ENCODE measurements at regions not wholly inside any gene's neighbourhood (a gene's known extent, or its start where the extent isn't known, plus 50 kb on each side); places are given as distances from the start of the nearest gene placed in this dataset.
"Not testable (repeated sequence)": the region's sequence is repeated elsewhere in the genome, so short reads cannot be mapped to it uniquely, and the experiment has no call there.

DNA sequence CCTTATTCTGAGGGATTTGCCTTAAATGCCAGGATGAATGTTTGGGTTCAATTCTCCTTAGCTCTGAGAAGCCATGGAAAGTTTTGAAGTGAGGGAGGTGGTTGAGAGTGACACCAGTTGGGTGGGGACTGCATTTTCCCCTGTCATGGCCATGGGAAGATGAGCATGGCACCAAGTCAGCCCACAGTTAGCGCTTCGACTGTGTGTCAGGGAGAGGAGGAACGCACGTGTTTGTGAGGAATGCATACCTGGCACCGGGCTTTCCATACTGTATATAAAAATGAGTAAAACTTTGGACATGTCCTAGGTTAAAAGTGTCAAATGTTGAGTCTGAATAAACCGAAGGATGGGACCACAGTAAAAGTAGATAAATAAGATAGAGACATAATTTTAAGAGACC is 187.5 kb upstream of the KL start:
- no peak for DNase-seq

DNA sequence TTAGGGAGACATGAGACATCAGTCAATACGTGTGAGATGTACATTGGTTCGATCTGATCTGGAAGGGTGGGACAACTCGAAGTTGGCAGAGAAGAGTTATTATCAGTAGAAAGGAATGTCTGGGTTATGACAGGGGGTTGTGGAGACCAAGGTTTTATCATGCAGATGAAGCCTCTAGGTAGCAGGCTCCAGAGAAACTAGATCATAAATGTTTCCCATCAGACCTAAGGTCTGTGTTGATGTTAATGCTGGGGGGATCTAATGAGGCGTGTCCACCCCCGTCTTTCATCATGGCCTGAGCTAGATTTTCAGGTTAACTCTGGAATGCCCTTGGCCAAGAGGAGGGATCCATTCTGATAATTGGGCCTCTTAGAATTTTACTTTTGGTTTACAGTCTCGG is 187.0 kb upstream of the KL start:
- no peak for DNase-seq

DNA sequence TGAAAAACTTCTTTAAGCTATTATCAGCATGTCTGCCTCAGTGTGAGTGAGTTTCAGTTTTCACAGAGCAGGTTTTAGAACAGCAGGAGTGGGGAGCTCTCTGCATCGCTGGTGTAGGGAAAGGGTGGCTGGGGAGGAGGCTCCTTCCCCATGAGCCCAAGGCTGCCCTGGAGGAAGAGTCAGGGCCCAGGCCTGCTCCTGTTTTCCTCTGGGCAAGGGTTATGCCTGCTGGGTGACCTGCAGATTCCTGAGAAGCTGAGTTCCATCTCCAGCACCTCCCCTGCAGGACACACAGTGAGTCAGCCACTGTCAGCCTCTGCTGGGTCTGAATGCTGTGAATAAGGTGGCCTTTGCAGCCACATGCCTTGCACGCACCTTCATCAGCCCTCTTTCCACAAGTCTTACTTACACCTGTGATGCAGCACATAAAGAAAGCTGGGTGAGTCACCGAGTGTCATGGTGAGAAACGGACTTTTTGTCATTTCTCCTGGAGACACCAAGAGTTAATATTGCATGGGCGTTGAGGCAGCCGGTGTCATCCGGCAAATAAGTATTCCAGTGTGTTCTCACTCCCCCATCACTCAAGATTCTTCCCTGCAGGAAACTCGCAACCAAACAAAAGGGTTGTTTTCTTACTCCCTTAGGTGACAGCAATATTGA is 186.4 kb upstream of the KL start:
- DNase-seq, result no peak

DNA sequence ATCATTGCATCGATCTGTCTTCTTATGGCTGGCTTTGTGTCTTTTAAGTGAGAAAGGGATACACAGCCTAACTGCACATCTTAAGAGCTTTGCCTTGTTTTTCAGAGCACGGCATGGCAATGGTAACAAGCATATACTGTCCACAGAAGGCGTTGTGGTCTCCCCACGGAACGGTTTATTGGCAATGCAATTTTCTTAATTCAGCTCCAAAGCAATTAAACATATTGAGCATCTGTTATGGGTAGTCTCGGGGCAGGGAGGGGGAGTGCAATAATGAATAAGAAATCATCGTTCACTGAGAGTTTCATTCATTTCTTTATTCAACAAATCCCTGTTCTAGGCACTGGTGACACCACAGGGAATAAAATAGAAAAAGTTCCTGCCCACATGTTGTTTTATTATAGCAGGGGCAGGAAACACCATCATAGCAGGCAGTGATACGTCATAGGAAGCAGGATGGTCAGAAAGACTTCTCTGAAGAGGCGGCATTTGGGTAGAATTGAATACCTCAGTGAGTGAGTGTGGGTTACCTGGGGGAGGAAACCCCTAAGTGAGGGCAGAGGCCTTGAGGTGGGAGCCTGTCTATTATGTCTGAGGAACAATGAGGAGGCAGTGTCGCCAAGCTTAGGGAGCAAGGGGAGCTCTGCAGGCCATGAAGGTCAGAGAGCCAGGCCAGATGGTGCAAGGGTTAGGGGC is 185.7 kb upstream of the KL start:
- DNase-seq, result no peak

DNA sequence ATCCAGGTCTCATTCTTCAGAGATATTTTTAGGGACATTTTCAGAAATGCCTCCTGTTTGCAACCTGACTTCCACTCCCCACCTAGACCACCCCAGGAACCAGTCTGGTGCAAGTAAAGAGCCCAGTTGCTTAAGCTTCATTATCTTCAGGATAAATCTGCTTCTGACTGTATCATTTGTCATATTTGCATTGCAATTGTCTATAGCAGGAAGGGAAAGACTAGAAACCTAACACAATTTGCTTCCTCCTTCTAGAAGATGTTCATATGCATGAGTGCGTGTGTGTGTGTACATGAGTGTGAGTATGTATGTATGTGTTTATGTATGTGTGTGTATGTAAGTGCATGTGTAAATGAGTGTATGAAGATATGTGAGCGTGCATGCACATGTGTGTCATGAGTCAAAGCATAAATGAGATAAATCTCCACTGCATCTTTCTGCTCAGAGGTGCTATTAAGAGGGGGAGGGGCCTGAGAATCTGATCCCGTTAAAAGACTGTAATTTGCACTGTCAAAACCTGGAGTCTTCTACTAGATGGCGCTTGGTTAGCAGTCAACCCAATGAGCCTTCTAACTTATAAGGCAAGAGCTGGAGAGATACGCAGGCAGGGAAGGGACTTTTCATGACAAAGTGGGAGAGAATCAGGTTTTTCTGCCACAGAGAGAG is 178.8 kb upstream of the KL start:
- no peak for DNase-seq

DNA sequence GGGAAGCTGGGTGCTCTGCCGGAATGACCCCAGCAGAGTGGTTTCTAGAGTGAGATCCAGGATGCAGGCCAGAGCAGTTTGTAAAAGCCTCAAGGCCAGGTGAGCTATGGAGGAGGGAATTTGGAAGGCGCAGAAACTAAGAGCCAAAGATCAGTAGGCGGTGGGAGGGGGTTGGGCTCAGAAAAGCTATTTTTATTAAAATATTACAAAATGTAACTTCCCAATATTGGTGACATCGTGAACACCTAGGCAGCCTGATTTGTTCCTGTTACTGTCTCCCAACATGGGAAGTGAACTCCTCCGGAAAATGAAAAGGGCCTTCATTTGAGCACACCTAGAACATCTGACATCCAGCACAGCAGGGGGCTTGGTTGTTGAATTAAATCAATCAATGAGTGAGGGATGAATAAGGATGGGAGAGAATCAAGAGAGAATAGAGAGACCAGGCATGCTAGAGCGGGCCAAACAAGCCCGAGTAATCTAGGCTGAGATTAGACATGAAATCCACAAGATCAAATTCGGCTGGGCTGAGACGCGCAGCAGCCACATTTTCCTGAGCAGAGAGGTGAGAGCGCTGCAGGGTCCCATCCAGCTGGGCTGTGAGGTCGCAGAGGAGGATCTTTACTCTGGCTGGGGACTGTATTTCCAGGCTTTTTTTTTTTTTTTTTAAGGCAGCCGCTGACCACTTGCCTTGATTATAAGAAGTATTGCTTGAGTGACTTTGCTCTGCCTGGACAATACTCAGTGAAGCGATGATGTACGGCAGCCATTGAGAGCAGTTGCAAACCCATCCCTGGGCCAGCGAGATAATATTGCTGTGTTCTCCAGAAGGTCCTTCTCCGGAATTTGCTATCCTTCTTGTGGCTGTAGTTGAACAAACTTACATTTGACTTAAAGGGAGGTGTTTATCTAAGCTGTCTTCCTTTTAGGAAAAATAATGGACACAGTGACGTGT is 178.0 kb upstream of the KL start:
- DNase-seq, result no peak

DNA sequence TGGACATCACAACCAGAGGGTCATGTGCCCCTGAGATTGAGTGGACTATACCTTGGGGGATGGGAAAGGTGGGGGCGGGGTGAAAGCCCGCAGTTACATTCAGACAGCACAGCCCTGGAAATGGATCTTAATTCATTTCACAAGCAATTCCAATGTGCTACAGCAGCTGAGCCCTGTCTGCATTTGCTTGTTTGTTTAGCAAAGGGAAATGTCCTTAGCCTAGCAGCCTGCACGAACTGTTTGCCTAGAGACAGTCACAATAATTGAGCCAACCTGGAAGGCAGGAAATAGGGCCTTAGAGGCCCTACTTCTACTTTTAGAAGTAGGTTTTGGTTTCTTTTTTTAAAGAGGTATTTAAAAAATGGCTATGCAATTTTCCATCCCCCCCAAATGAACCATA is 177.3 kb upstream of the KL start:
- DNase-seq, result no peak

DNA sequence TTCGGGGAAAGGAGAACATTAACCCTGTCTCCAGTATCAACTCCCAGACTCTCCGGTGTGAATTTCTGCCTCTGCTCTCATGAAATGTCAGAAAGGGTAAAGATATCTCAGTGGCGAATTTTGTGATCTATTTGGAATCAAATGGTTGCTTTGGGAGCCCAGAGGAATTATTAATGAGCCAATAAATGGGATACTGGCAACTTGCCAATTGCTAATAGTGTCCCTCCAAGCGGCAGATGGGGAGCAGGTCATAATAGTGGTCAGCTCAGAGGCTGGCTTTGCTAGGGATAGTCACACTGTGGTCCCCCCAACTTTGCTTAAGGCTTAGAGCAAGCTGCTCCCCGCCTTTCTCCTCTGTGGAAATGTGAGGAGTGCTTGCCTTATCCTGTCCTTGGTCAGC is 176.1 kb upstream of the KL start:
- DNase-seq, result no peak

DNA sequence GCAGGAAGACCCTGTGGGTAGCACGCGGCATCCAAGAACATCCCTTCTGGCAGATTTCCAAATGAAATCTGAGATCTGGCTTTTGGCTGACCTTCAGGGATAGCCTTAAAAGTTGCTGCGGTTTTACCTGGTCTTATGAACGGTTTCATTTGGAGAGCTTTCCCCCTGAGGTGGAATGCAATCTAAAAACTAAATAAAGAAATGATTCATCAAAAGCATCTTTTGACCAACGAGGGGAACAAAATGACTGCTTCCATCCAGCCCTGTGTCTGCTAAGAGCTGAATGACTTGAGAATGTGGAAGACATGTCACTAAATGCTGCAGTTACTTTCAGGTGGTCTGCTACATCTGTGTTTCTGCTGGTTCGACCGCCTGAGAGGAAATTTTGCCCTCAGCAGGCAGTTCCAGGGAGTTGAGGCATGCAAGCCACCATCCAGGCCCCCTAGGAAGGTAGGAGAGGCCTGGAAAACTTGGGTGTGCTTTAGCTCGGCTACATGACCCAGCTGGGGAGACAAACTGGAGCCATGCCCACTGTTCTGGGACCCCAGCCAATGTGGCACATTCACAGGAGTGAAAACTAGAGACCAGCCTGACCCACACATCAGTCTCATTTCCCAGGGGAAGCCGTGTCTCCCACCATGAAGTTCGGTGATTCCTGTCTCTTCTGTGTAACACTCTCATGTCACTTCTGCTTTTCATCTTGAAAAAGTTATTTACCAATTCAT is 175.1 kb upstream of the KL start:
- no peak for DNase-seq

DNA sequence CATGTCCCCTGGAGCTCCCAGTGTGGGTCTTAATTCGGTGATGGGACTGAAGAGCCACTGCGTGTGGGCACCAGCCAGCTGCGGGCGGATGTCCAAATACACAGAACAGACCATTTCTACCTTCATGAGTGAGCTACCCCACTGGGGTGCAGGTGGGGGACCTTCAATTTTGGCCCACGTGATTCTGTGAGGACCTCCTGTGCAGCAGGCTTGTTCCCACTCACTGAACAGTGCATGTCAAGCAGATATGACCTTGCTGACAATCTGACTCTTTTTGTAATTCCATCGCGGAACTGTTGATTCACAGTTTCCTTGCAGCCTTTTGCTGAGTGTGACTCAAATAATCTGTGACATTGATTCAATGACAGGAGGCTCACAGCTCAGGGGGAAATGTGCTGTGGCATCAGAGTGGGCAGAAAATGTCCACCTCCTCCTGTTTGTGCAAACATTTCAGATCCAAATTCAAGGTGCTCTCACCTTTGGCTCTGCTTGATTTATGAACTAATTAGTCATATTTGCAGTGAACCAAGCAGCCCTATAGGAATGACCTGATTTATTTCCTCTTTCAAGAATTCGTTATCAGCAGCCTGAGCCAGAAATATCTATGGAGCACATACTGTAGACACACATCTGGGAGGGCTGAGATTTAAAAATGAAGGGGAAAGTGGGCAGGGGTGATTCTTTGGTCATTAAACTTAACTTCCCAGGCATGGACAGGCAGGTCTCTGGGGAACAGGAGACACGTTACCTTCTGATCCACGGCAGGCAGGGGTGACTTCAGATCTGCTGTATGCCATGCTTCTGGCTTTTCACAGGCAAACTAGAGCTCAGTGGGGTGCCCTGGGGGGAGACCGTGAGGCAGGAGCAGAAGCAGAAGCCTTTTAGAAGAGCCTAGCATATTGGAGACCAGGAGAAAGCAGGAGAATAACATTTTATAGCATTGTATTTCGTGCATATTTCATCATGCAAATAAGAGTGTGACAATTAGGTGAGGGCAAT is 170.0 kb upstream of the KL start:
- DNase-seq, result no peak

DNA sequence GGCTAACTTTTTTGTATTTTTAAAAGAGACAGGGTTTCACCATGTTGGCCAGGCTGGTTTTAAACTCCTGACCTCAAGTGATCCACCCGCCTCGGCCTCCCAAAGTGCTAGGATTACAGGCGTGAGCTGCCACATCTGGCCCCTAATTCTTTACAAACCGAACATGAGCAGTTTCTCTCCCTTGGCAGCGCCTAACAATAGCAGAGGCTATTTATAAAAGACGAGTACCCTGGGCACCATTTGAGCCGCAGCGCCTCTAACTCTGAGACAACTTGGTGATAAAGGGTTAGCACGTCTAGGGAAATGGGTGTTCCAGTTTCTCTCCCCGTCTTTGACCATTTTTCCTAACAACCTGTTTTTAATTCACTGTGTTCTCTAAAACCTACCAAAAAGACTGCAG is 168.2 kb upstream of the KL start:
- not testable (repeated sequence) for DNase-seq

DNA sequence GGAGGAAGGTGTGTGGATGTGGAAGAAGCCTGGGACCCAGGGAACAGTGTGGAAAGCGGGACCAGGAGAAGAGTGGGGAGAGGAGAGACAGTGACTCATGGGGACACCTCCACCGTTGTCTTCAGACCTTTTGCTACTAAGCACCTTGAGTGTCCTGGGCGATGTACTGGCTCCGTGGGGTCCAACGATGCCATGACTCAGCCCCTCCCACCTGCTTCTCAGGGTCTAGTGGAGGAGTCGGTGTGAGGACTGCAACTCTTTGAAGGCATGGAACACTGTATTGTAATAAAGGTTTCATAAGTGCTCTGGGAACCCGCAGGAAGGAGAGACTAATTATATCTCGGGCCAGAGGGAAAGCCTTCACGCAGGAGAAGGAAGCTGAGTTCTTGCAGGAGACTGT is 166.9 kb upstream of the KL start:
- DNase-seq, result no peak

DNA sequence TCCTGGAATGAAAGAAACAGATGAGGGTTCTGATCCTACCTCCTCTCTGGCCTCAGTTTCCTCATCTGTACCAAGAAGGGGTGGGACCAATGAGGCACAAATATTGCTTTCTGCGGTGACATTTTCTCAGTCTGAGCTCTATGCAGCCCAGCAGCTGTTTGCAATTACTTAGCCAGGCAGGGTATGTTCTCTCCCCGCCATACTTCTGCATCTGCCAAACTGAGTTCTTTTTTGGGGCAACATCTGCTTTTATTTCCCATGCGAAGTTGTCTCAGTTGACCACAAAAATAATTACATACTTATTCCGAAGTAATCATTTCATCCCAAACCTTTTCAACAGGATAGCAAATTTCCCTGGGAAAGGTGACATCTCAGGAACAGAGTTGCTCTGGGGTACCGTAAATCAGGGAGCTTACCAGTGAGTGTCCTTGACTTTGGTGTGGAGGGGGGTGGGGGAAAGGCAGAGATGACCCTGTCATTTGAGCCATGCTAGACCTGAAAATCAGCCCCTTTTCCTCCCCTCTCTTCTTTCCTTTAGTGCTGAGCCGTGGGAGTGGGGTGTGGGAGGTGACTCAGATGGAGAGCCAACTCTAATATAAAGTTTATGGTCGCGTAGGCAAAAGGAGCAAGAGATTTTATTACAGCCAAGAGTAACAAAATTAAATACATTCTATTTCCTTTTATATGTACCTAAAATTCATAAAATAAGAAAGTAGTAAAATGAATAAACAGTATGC is 165.7 kb upstream of the KL start:
- no peak for DNase-seq

DNA sequence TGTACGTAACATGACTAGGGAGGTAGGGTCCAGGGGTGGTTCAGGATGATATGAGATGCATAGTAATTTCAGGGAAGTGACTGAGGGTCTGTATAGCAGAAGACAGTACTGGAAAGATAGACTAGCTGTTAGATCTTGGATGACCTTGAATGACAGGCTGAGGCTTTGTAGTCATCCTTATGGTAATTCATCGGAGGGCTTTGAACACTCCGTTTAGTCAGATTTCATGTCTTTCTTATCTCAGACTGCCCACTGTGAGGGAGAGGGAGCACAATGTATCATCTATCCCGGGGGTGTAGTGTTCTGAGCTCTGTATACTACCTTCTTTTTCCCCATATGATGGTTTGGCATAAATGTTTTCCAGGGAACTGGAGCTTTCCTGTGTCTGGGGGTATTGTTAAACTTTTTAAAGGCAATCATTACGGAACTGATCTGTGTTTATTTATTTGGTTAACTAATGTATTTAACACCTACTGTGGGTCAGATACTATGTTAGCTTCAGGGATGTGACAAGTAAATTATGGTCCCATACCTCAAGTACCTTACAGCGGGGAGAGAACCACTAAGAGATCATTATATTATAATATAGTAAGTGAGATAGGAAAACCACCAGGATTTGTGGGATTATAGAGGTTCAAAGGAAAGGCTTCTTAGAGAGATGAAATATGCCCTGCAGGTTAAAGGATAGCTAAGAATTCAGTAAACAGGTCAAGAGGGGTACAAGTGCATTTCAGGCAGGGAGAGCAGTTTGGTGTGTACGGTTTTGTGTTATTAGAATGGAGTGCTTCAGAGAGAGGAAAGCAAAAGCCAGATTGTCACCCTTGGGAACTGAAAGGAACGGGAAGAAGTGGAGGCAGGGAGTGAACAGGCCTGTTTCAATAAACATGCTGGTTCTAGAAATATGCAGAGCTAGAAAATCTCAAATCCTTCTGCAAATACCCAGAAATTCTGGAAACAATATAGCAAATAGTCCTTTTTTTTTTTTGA is 164.8 kb upstream of the KL start:
- DNase-seq, result no peak

DNA sequence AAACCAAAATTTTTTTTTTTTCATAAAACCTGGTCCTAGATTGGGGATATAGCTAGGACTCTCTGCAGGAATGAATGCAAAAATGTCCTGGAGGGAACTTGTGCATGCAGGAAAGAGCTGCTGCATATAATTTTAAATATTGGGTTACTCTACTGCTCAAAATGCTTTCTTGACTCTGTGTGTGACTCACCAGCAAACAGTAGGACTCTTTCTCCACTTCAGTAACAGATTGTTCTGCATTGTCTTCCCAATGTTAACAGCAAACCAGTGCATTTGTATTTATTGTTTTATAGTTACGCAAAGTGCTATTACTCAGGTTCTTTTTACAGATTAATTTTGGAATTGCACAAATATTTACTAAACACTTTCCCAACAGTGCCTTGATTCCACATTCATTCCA is 163.7 kb upstream of the KL start:
- no peak for DNase-seq

DNA sequence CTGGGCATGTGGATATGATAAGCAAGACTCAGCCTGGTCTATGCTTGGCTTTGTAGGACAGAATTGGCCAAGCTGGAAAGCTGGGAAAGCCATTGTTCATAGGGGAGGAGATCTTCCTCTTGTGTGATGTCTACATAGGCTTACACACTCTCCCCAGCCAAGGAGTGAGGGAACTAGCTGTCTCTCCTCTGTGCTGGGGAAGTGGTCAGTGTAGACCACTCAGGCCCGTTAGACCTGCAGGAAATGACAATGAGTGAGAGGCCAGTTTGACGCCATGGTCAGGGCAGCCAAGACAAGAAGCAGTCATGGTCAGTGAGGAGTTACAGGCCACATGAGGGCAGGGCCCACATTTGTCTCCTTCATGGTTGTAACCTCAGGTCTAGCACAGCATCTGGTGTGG is 159.1 kb upstream of the KL start:
- DNase-seq, result no peak

DNA sequence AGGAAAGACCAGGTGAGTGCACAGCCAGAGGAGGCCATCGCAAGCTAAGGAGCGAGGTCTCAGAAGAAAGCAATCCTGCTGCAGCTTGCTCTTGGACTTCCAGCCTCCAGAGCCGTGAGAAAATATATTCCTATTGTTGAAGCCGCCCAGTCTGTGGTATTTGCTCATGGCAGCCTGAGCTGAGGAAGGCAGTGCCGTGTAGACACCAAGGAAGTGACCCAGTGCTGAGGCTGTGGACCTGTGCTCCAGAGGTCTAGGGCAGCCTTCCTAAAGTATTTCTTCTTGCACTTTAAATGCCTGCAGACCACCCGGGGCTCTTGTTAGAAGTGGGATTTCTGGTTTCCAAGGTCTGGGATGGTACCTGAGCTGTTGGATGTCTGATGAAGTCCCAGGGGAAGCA is 158.5 kb upstream of the KL start:
- no peak for DNase-seq

DNA sequence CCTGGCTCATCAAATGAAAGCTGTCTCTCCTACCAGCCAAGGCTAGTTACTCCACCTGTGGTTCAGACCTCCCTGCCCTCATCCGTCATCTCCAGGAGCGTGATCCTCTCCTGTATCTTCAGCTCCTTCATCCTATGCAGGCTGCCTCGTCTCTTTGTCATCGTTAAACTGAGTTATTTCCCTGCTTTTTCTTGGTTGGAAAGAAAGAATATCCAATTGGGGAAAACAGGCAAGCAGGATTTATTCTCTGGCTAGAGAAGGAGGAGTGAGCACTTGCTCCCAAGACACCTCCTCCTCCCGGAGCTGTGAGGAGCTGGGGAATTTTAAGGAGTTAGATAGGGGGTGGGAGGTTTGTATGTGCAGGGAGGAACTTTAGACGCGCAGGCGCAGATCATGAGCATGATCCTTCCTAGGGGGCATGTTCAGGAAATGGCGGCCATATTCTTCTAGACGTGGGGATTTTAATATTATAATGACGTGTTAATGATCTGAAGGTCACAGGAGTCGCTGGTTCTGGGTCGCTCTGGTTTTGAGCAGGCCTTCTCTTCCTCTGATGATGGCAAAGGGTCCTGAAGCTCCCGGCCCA is 156.4 kb upstream of the KL start:
- DNase-seq, result no peak

DNA sequence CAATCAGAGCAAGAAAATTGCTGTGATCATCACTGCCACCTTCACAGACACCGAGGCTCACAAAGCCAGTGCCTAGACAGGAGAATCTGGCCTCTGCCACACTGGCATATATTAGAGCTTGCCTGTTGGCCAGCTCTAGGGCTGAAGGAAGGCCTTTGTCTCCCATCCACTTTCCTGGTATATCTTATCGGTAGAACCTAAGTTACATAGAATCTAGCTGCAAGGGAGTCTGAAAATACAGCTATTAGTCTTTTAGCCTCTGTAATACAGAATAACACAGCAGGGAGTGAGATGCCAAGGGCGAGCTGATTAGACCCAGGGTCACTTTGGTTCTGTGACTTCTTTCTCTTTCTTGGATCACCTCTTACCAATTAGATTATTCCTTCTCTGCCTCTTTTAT is 154.9 kb upstream of the KL start:
- no peak for DNase-seq

Measured in activated CD4-positive, alpha-beta T cell treated with anti-CD3 and anti-CD28 coated beads, Interleukin-2, amount 50 U/mL, for 48 hours (primary cell).